Activated CD4-positive, alpha-beta T cell treated with anti-CD3 and anti-CD28 coated beads for 36 hours (primary cell): ENCODE measurements at regions not wholly inside any gene's neighbourhood (a gene's known extent, or its start where the extent isn't known, plus 50 kb on each side); places are given as distances from the start of the nearest gene placed in this dataset.

Source experiments
- ATAC-seq: fragments of 200-7000 bp; cut with Tn5 transposase; one replicate; pipeline ENCODE4 v1.10.0; 2021; ENCODE audit warnings: mild to moderate bottlenecking, moderate library complexity
- CTCF ChIA-PET: fragments of 350-600 bp; sonication (Branson Sonifier 250); formaldehyde crosslinking; loops from one replicate; lab custom pipeline; 2021; ENCODE audit warnings: antibody characterized with exemption; lab: Charles Lee
- POLR2A ChIA-PET: fragments of 350-600 bp; sonication (Branson Sonifier 250); formaldehyde crosslinking; loops from one replicate; lab custom pipeline; 2021; ENCODE audit warnings: antibody characterized with exemption, inconsistent platforms; lab: Charles Lee
- DNase-seq: peaks from one replicate; pipeline ENCODE4 v3.0.0-alpha.2; 2020
- H3K27ac Mint-ChIP-seq: one replicate; pipeline ENCODE4 v1.8.0; 2021; ENCODE audit warnings: mixed read lengths
- H3K27me3 Mint-ChIP-seq: one replicate; pipeline ENCODE4 v1.8.0; 2021; ENCODE audit warnings: mixed read lengths
- H3K36me3 Mint-ChIP-seq: one replicate; pipeline ENCODE4 v1.8.0; 2021; ENCODE audit warnings: low read depth, mixed read lengths
- H3K4me1 Mint-ChIP-seq: one replicate; pipeline ENCODE4 v1.8.0; 2021; ENCODE audit warnings: mixed read lengths
- H3K4me3 Mint-ChIP-seq: one replicate; pipeline ENCODE4 v1.8.0; 2021; ENCODE audit warnings: mild to moderate bottlenecking, moderate library complexity, mixed read lengths
- H3K9me3 Mint-ChIP-seq: one replicate; pipeline ENCODE4 v1.8.0; 2021; ENCODE audit warnings: low read depth, mixed read lengths
- intact Hi-C, 2 experiments: fragments of 100-400 bp; cut with DNase I in 1 of 2; cut with micrococcal nuclease in 1 of 2; formaldehyde crosslinking; loops; one replicate each; pipeline versions ENCODE4 v1.14.2 to v1.15.1; 2022 to 2024; cut with DNase I, micrococcal nuclease

DNA sequence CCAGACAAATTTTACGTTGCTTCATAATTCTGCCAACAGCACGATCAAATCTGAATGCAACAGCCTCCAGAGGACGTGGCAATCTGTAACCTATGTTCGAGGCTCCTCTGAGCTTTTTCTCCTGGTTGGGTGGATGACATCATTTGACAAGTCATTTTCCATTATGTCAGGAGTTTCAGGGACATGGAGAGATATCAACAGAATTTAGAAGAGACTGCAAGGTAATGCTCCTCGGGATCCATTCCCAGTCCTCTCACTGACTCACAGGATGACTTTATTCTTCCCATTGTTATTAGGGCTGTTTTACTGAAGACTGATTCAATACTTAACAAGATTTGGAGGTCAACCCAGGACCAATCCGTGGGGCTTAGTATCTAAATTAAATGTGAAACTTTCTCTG, 72.5 kb upstream of the RNF152 start:
- DNase-seq (no peak), ATAC-seq (no peak)
- ChIA-PET POLR2A (no interaction called here), CTCF (no interaction called here)
- Mint-ChIP-seq H3K9me3 (no peaks in the 10 kb centered on the region), H3K27me3 (no peaks in the 10 kb centered on the region), H3K4me3 (no peak overlapping the region), H3K27ac (no peak overlapping the region), H3K4me1 (no peaks in the 10 kb centered on the region), H3K36me3 (no peaks in the 10 kb centered on the region)
- intact Hi-C loops = no loop called here

DNA sequence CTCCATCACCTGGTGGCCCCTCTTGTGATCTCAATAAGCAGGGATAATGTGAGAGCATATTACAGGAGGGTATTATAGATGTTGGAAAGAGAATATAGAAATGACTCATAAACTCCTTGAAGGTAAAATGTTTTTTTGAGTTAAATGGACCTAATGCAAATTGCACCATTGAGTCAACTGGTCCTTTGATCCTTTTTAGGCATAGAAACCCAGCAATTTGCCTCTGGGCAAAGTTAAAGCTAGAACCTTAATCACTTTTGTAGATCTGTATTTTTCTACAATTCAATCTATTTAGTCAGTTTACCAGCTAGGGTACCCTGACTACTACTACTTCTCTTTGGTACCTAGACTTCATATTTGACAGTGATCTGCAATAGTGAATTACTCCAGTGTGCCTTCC, 71.8 kb upstream of the RNF152 start:
- Mint-ChIP-seq H3K4me1 (no peaks in the 10 kb centered on the region), H3K36me3 (no peaks in the 10 kb centered on the region), H3K27ac (no peak overlapping the region), H3K27me3 (peaks cover 2% of the 10 kb centered on the region), H3K9me3 (no peaks in the 10 kb centered on the region), H3K4me3 (no peak overlapping the region)
- CTCF ChIA-PET = interaction anchor here (1.0 kb wide), 1 partner anchor 23 kb away, joined by 3 read pairs; no protein-coding TSS in a partner anchor
- DNase-seq (no peak), ATAC-seq (no peak)
- POLR2A ChIA-PET = no interaction called here
- intact Hi-C loops = no loop called here

DNA sequence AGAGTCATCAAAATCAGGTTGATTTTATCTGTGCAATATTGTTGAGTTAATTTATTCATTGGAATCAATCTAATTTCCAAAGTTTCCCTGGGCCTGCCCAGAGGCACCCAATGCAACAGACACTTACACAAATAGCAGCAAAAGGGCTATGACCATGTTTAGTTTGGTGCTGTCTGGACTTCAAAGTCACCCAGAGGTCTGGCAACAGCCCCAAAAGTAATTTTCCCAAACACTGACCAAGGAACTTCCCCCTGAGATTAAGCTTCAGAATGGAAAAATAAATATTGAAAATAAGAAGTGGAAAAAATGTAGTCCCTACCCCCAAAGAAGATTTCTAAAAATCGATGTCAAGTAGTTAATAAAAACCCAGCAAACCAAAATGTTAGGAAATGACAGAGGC, 70.9 kb upstream of the RNF152 start:
- H3K27me3 Mint-ChIP-seq = peaks cover 3% of the 10 kb centered on the region
- H3K4me3 Mint-ChIP-seq = no peak overlapping the region
- no peaks in the 10 kb centered on the region for H3K9me3 Mint-ChIP-seq
- DNase-seq (no peak), ATAC-seq (no peak)
- intact Hi-C loops = no loop called here
- H3K27ac Mint-ChIP-seq = no peak overlapping the region
- no peaks in the 10 kb centered on the region for H3K36me3 Mint-ChIP-seq
- ChIA-PET POLR2A (no interaction called here), CTCF (interaction anchor here (0.6 kb wide), 1 partner anchor 38 kb away, joined by 3 read pairs; no protein-coding TSS in a partner anchor)
- no peaks in the 10 kb centered on the region for H3K4me1 Mint-ChIP-seq

- Mint-ChIP-seq H3K27ac (no peak overlapping the region), H3K4me1 (peaks cover 6% of the 10 kb centered on the region), H3K27me3 (peaks cover 7% of the 10 kb centered on the region), H3K4me3 (no peak overlapping the region), H3K36me3 (no peaks in the 10 kb centered on the region), H3K9me3 (no peaks in the 10 kb centered on the region)
- intact Hi-C loops = no loop called here
- CTCF ChIA-PET = interaction anchor here (1.3 kb wide), 1 partner anchor 76 kb away, joined by 3 read pairs; no protein-coding TSS in a partner anchor
- ATAC-seq = no peak
- POLR2A ChIA-PET = no interaction called here
- no peak for DNase-seq
Measured at GRCh38 chr18:61957801-61958516, 65.2 kb upstream of the RNF152 start.

- peaks cover 20% of the 10 kb centered on the region for H3K4me1 Mint-ChIP-seq
- ChIA-PET CTCF (no interaction called here), POLR2A (no interaction called here)
- H3K27me3 Mint-ChIP-seq = peaks cover 9% of the 10 kb centered on the region
- no peak overlapping the region for H3K27ac Mint-ChIP-seq
- H3K4me3 Mint-ChIP-seq = no peak overlapping the region
- intact Hi-C loops = no loop called here
- H3K36me3 Mint-ChIP-seq = no peaks in the 10 kb centered on the region
- ATAC-seq (no peak), DNase-seq (no peak)
- no peaks in the 10 kb centered on the region for H3K9me3 Mint-ChIP-seq
Measured at GRCh38 chr18:61955644-61956043, 62.8 kb upstream of the RNF152 start.

- ATAC-seq (no peak), DNase-seq (peak; percentile 15)
- H3K9me3 Mint-ChIP-seq = no peaks in the 10 kb centered on the region
- CTCF ChIA-PET = interaction anchor here (0.6 kb wide), 1 partner anchor 20 kb away, joined by 3 read pairs; no protein-coding TSS in a partner anchor
- no peaks in the 10 kb centered on the region for H3K36me3 Mint-ChIP-seq
- intact Hi-C loops = no loop called here
- no peak overlapping the region for H3K27ac Mint-ChIP-seq
- peaks cover 22% of the 10 kb centered on the region for H3K4me1 Mint-ChIP-seq
- no peak overlapping the region for H3K4me3 Mint-ChIP-seq
- POLR2A ChIA-PET = no interaction called here
- H3K27me3 Mint-ChIP-seq = peaks cover 14% of the 10 kb centered on the region
Measured at GRCh38 chr18:61954096-61954746, 61.4 kb upstream of the RNF152 start.

GRCh38 chr18:61953641-61954040, 60.8 kb upstream of the RNF152 start:
- no peak overlapping the region for H3K4me3 Mint-ChIP-seq
- ATAC-seq = no peak
- peaks cover 24% of the 10 kb centered on the region for H3K4me1 Mint-ChIP-seq
- H3K36me3 Mint-ChIP-seq = no peaks in the 10 kb centered on the region
- DNase-seq = no peak
- H3K9me3 Mint-ChIP-seq = no peaks in the 10 kb centered on the region
- ChIA-PET POLR2A (no interaction called here), CTCF (interaction anchor here (0.6 kb wide), 1 partner anchor 20 kb away, joined by 3 read pairs; no protein-coding TSS in a partner anchor)
- intact Hi-C loops = no loop called here
- H3K27me3 Mint-ChIP-seq = peaks cover 17% of the 10 kb centered on the region
- no peak overlapping the region for H3K27ac Mint-ChIP-seq

- Mint-ChIP-seq H3K27me3 (peaks cover 17% of the 10 kb centered on the region), H3K4me3 (no peak overlapping the region), H3K9me3 (no peaks in the 10 kb centered on the region), H3K4me1 (peaks cover 24% of the 10 kb centered on the region), H3K27ac (no peak overlapping the region), H3K36me3 (no peaks in the 10 kb centered on the region)
- POLR2A ChIA-PET = no interaction called here
- DNase-seq (no peak), ATAC-seq (no peak)
- intact Hi-C loops = no loop called here
- CTCF ChIA-PET = no interaction called here
Measured at GRCh38 chr18:61953161-61953560, 60.4 kb upstream of the RNF152 start.

GRCh38 chr18:61951396-61951795, 58.6 kb upstream of the RNF152 start:
- Mint-ChIP-seq H3K4me3 (no peak overlapping the region), H3K27me3 (peaks cover 21% of the 10 kb centered on the region), H3K36me3 (no peaks in the 10 kb centered on the region), H3K27ac (no peak overlapping the region), H3K9me3 (no peaks in the 10 kb centered on the region), H3K4me1 (peaks cover 24% of the 10 kb centered on the region)
- intact Hi-C loops = no loop called here
- ChIA-PET POLR2A (no interaction called here), CTCF (interaction anchor here (1.7 kb wide), 1 partner anchor 22 kb away, joined by 3 read pairs; no protein-coding TSS in a partner anchor)
- DNase-seq (no peak), ATAC-seq (no peak)

DNA sequence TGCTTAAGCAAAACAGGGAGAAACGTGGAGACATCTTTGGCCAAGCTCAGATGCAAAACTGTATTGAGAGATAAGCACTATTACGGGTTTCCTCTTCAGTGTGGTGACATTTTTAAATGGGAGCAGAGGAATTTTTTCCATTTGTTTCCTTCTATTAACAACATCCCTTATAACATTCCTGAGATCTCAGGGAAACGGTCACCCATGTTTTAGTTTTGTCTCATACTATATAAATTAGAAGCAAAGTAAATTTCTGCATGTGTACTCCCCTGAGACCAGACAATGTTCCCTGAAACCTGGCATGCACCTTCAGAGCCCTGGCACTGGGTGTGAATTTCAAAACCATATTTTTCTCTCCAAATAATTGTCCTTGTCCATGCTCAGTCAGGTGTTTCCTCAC, 57.6 kb upstream of the RNF152 start:
- Mint-ChIP-seq H3K4me3 (no peak overlapping the region), H3K4me1 (peaks cover 24% of the 10 kb centered on the region), H3K36me3 (no peaks in the 10 kb centered on the region), H3K27me3 (peaks cover 22% of the 10 kb centered on the region), H3K9me3 (no peaks in the 10 kb centered on the region), H3K27ac (no peak overlapping the region)
- ATAC-seq (no peak), DNase-seq (no peak)
- ChIA-PET POLR2A (no interaction called here), CTCF (no interaction called here)
- intact Hi-C loops = no loop called here

DNA sequence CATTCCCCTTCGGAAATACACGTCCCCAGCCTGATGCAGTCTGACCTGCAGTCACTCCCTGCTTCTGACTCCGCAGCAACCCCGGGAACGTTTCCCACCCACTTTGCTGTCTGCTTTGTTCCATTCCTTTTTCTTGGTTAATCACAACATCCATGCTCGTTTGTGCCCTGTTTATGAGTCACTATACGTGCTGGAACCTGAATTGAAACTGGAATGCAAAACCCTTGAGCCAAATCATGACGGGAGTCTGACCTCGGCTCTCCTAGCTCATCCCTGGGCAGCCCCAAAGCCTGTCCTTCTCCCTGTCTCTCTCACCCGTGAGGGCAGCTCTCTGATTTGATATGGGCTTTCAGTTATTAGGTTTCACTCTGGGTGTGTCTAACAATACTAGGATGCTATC, 57.1 kb upstream of the RNF152 start:
- POLR2A ChIA-PET = no interaction called here
- H3K9me3 Mint-ChIP-seq = no peaks in the 10 kb centered on the region
- intact Hi-C loops = no loop called here
- DNase-seq = no peak
- H3K27me3 Mint-ChIP-seq = peaks cover 22% of the 10 kb centered on the region
- CTCF ChIA-PET = no interaction called here
- no peak overlapping the region for H3K4me3 Mint-ChIP-seq
- no peak for ATAC-seq
- no peaks in the 10 kb centered on the region for H3K36me3 Mint-ChIP-seq
- peaks cover 24% of the 10 kb centered on the region for H3K4me1 Mint-ChIP-seq
- no peak overlapping the region for H3K27ac Mint-ChIP-seq

DNA sequence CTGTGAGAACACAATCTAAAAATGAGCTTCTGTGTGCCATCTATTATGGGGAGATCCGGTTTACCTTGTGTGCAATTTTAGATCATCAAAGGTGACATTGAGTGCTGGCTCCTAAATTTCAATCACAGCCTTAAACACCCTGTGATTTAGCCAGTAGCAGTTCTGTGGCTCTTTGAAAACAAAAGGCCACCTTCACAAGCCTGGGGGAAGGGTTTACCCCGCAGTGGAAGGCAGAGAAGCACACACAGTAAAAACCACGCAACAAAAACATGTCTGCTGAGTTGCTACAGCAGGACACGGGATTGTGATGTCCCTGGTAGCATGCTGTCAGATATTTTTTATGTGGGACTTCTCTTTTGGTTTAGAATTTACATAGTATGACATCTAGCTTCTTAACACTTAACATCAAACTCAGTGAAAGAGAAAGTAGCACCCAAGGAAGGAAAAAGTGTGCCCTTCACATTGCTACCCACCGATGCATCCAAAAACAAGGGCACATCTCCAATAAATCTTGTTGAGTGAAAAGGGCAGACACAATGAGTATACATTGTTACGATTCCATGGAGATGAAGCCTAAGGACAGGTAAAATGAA, 56.1 kb upstream of the RNF152 start:
- ChIA-PET CTCF (no interaction called here), POLR2A (no interaction called here)
- peaks cover 19% of the 10 kb centered on the region for H3K27me3 Mint-ChIP-seq
- H3K27ac Mint-ChIP-seq = no peak overlapping the region
- no peak overlapping the region for H3K4me3 Mint-ChIP-seq
- H3K4me1 Mint-ChIP-seq = peaks cover 27% of the 10 kb centered on the region
- no peaks in the 10 kb centered on the region for H3K36me3 Mint-ChIP-seq
- DNase-seq = no peak
- ATAC-seq = no peak
- intact Hi-C loops = no loop called here
- no peaks in the 10 kb centered on the region for H3K9me3 Mint-ChIP-seq
